HG03039 (cell line): ENCODE measurements at regions not wholly inside any gene's neighbourhood (a gene's known extent, or its start where the extent isn't known, plus 50 kb on each side); places are given as distances from the start of the nearest gene placed in this dataset.

Experiments
- ATAC-seq: cut with Tn5 transposase; IDR thresholded peaks from one replicate; pipeline ENCODE4 v1.9.1; 2021; ENCODE audit warnings: mild to moderate bottlenecking, moderate library complexity; ENCODE audit not compliant: unreplicated experiment

- no peak for ATAC-seq
Measured at GRCh38 chr5:168109441-168109840, 182.0 kb upstream of the WWC1 start.

DNA sequence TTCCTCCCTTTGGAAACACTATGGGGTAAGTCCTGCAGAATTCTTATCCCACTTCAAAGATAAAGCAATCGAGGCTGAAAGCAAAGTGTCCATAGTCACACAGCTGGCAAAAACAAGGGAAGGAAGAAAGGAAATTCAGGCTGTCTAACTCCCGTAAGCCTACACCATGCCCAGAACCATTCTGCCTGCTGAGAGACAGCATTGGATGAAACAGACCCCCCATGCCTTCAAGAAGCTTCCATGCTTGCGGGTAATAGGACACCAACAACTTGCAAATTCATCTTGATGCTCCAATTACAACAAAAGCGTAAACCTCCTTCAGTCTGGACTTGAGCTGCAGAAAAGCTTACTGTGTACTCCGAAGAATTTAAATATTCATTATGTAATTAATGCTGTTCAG, 181.1 kb upstream of the WWC1 start:
- ATAC-seq = no peak

DNA sequence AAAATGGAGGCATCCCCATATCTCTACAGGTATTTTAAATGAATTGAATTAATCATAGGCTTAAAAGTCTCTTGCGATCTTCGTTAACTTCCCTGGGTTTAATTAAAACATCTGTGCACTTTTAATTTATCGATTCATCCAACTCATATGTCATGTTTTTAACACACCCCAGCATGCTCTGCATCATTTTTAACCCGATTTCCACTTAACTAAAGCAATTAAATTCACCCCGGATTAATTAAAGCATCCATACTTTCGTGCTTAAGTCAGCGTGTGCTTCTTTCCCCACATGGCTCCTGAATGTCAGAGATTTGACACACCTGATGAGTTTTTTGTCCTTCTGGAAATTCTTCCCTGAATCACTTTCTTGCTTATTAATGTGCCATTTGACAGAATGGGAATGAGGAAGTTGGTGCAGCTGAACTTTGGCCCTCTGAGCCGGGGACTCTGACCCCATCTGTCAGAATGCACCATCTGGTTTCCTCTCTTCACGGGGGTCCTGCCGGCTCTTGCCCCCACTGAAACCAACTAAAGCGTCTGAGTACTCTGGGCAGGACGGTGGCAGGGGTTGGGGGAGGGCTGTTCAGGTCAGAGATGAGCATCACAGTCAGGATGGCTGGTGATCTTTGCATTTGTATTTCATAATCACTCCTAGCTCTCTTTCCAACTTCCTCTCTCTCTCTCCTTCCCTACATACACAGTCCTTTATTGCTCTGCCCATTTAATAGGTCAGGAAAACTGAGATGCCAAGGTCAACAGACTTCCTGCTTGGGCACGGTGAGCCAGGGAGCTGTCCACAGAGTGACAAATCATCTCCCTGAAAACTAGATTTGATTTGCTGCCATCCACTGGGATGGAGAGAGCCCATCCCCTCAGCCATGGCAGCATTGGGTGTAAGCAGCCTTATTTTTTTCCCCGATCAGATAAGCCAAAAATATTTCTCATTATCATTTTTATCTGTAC, 180.3 kb upstream of the WWC1 start:
- ATAC-seq = no peak

GRCh38 chr5:168114444-168115017, 176.9 kb upstream of the WWC1 start:
- ATAC-seq = peak; percentile 92

DNA sequence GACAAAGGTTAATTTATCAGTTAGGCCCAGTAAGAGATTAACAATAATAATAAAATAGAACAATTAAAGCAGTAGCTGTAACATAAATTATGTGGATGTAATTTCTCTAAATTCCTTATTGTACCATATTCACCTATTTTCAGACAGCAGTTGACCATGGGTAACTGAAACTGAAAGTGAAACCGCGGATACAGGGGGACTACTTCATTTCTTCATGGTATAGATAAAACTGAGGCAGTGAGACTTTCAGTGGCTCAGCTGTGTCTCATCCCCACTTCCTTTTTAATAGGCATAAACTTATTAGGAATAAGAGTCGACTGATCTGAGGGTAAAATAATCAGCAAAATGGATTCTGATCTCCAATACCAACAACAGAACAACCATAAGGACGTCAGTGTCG, 174.0 kb upstream of the WWC1 start:
- no peak for ATAC-seq

DNA sequence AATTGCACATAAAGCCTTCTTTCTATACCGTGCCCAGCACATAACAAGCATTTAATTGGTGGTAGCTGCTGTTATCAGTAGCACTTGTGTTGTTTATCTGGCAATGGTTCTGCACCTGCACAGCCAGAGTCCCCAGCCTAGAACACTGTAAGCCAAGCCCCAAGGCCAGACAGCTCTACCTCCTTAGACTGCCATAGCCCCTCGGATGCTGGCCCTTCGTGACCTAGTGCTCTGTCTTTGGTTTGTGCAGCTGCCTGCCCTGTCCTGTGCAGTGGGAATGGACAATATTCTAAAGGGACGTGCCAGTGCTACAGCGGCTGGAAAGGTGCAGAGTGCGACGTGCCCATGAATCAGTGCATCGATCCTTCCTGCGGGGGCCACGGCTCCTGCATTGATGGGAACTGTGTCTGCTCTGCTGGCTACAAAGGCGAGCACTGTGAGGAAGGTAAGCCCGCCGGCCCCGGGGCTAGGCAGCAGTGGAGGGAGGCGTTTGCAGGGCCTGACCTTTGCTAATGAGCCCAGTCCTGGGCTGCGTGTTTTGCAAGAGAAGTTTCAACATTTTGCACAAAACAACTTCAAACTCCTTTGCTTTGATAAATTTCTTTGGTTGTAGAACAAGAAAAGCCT, 173.3 kb upstream of the WWC1 start:
- ATAC-seq = no peak

GRCh38 chr5:168120401-168121137, 170.9 kb upstream of the WWC1 start:
- ATAC-seq = no peak

DNA sequence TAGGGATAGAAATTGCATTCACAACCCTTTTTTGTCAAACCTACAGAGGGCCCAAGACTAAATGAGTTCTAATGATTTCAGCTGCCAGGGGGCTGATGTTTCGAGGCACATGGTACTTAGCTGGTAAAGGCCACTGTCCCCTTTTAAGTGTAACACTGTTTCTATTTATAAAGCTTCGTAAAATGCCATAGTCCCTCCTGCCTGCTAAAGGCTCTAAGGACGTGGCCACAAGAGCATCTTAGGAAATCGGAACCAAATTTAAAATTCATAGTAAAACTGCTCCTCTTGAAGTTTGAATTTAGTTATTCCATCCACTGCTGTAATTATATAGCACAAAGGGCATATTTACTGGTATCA, 170.3 kb upstream of the WWC1 start:
- ATAC-seq = no peak

GRCh38 chr5:168123631-168124528, 167.6 kb upstream of the WWC1 start:
- peak; percentile 89 for ATAC-seq

DNA sequence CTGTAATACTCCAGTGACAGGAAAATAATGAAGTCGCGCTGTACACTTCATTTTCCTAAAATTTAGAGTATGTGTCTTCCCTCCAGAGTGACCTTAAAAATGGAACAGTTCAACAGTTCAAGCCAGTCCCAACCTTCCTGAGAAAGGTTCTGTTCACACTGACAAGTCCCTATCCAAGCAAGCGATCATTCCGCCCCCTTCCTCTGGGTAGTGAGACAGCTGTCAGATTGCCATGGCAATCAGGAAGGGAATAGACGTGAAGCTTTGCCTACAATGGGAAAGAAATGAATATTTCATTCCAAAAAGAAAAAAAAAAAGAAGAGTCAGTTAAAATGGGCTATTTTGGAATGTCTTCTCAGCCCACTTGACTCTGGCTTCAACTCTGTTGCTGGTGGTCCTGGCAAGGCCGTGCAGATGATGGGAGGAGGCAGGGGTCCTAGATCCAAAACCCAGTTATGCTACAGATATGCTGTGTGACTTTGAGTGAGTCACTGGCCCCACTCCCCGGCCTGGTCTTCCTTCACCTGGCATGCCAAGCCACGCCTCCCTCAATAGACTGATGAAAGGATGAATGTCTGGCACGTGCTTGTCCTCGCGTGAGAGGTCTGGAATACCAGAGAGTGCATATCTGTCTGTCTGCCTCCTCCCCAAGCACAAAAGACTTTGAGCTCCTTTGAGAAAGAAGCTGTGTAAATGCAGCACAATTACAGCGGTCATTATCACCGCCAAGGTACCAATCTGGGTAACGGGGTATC, 165.8 kb upstream of the WWC1 start:
- no peak for ATAC-seq

GRCh38 chr5:168126606-168127005, 164.8 kb upstream of the WWC1 start:
- ATAC-seq = no peak

DNA sequence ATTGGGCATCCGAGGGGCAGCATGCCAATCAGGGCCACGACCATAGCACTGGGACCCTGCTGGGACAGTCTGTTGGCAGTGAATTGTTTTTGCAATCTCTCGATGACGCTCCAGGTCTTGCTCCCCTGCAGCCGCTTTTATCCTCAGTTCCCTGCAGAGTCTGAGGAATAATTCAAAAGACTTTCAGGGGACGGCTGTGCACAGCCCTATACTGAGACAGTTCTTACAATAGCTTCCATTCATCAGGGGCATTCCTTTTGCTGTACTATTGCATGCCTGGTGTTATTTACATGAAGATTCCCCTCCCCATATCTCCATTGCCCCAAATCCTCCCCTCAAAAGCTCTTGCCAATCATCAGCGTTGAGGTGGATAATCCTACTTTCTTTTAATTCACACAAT, 163.3 kb upstream of the WWC1 start:
- no peak for ATAC-seq

- ATAC-seq = no peak
Measured at GRCh38 chr5:168128557-168128956, 162.9 kb upstream of the WWC1 start.

DNA sequence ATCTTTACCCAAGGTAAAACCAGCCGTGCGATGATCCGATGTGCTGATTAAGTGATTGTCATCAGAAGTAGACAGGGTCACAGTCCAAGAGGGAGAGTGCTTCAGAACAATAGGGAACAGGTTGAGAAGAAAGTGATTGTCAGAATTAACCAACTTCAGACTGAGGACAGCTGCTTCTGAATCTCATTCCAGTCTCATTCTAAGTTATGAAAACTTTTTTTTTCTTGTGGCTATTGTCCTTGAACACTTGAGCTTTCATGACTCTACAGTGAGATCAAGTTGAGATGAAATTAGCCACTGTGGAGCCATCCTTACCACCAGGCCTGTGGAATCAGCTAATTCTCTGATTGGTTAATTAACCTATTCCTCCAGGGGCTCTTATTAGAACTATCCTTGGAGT, 159.9 kb upstream of the WWC1 start:
- ATAC-seq = no peak

GRCh38 chr5:168132241-168132641, 159.2 kb upstream of the WWC1 start:
- no peak for ATAC-seq

- ATAC-seq = peak; percentile 97
Measured at GRCh38 chr5:168135897-168136296, 155.5 kb upstream of the WWC1 start.

DNA sequence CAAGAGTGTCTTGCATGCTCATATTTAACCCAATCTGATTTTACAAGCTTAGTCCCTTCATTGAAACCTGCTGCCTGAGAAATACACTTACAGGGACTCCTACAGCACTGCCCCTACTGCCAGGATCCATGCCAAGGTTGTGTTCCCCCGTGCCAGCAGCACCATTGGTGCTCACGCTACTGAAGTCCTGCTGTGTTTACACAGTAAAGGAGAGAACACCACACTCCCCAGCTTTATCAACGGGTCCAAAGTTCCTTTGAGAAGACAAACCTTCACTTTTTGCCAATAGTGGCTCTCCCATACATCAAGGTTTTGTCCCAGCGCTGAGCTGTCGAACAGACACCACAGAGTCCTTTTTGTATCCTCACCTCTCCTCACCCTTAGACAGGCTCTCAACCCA, 155.1 kb upstream of the WWC1 start:
- ATAC-seq = peak; percentile 4

DNA sequence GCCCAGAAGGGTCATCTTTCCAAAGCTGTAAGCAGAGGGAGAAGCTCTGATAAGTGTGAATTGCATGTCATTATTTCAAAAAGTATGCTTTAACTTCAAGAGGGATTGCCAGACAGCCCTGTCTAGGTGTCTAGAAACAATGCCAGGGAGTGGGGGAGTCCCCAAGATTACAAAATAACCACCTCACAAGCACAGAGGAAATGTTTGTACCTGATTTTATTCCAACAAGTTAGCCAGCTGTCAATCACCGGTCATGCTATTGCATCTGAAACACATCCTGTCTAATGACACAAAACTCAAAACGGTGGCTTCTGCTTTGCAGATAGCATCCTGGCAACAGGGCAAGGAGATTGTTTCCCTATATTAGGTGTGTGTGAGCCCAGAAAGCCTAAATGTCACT, 154.2 kb upstream of the WWC1 start:
- ATAC-seq = peak; percentile 33

- ATAC-seq = no peak
Measured at GRCh38 chr5:168140241-168140640, 151.2 kb upstream of the WWC1 start.

GRCh38 chr5:168142402-168142801, 149.0 kb upstream of the WWC1 start:
- ATAC-seq = no peak
